Neutrophil (primary cell): ENCODE measurements at regions not wholly inside any gene's neighbourhood (a gene's known extent, or its start where the extent isn't known, plus 50 kb on each side); places are given as distances from the start of the nearest gene placed in this dataset.

Experiments used
- H3K27ac ChIP-seq: fragments of 200-600 bp; sonication (generic); 2 replicates; pipeline ENCODE4 v1.5.1; 2016; ENCODE audit warnings: mild to moderate bottlenecking, moderate library complexity
- H3K27me3 ChIP-seq: fragments of 200-600 bp; sonication (generic); 2 replicates; pipeline ENCODE4 v1.6.0; 2016; ENCODE audit warnings: mild to moderate bottlenecking
- H3K36me3 ChIP-seq: fragments of 200-600 bp; sonication (generic); 2 replicates; pipeline ENCODE4 v1.5.1; 2017
- H3K4me1 ChIP-seq, 2 experiments: fragments of 200-600 bp in 1 of 2; sonication (generic) in 1 of 2; 1 replicate in 1 of 2; 2 replicates in 1 of 2; pipeline versions ENCODE4 v1.5.1 to v1.6.1; 2013 to 2016; ENCODE audit warnings: low read depth in 1 of 2, low read length in 1 of 2, mild to moderate bottlenecking in 1 of 2, moderate library complexity in 1 of 2; ENCODE audit not compliant: control insufficient read depth in 1 of 2, insufficient read depth in 1 of 2
- H3K4me3 ChIP-seq, 2 experiments: fragments of 200-600 bp in 1 of 2; sonication (generic) in 1 of 2; 1 replicate in 1 of 2; 2 replicates in 1 of 2; pipeline ENCODE4 v1.5.1; 2013 to 2016; ENCODE audit warnings: low read depth in 1 of 2, low read length in 1 of 2, mild to moderate bottlenecking in 1 of 2, moderate library complexity in 1 of 2
- H3K9me3 ChIP-seq: fragments of 200-600 bp; sonication (generic); 2 replicates; pipeline ENCODE4 v1.5.1; 2016
- CTCF ChIP-seq: fragments of 200-600 bp; sonication (generic); IDR thresholded peaks from 2 replicates; pipeline ENCODE4 v1.5.1; 2016; ENCODE audit warnings: antibody characterized with exemption

- no peak overlapping the region for H3K4me3 ChIP-seq
- no peaks in the 10 kb centered on the region for H3K4me1 ChIP-seq
- H3K9me3 ChIP-seq: no peaks in the 10 kb centered on the region
- H3K36me3 ChIP-seq: no peaks in the 10 kb centered on the region
- no peaks in the 10 kb centered on the region for H3K27me3 ChIP-seq
- H3K27ac ChIP-seq: no peak overlapping the region
- no peak for TF ChIP-seq CTCF
Observed at GRCh38 chr16:80298676-80299075, 242.1 kb upstream of the DYNLRB2 start.

- TF ChIP-seq CTCF: no peak
- no peaks in the 10 kb centered on the region for H3K9me3 ChIP-seq
- no peaks in the 10 kb centered on the region for H3K27me3 ChIP-seq
- no peak overlapping the region for H3K27ac ChIP-seq
- H3K4me3 ChIP-seq: no peak overlapping the region
- no peaks in the 10 kb centered on the region for H3K36me3 ChIP-seq
- H3K4me1 ChIP-seq: no peaks in the 10 kb centered on the region
Observed at GRCh38 chr16:80296034-80296433, 244.8 kb upstream of the DYNLRB2 start.

GRCh38 chr16:80294172-80294571 is 246.6 kb upstream of the DYNLRB2 start:
- H3K4me3 ChIP-seq: no peak overlapping the region
- no peaks in the 10 kb centered on the region for H3K27me3 ChIP-seq
- no peaks in the 10 kb centered on the region for H3K9me3 ChIP-seq
- H3K4me1 ChIP-seq: no peaks in the 10 kb centered on the region
- no peak for TF ChIP-seq CTCF
- H3K27ac ChIP-seq: no peak overlapping the region
- H3K36me3 ChIP-seq: no peaks in the 10 kb centered on the region

GRCh38 chr16:80288616-80289015 is 252.2 kb upstream of the DYNLRB2 start:
- Histone ChIP-seq H3K27ac (no peak overlapping the region), H3K36me3 (no peaks in the 10 kb centered on the region), H3K9me3 (no peaks in the 10 kb centered on the region), H3K4me3 (no peak overlapping the region), H3K4me1 (no peaks in the 10 kb centered on the region), H3K27me3 (no peaks in the 10 kb centered on the region)
- no peak for TF ChIP-seq CTCF

- no peaks in the 10 kb centered on the region for H3K36me3 ChIP-seq
- H3K27me3 ChIP-seq: no peaks in the 10 kb centered on the region
- H3K9me3 ChIP-seq: no peaks in the 10 kb centered on the region
- TF ChIP-seq CTCF: no peak
- no peaks in the 10 kb centered on the region for H3K4me1 ChIP-seq
- no peak overlapping the region for H3K27ac ChIP-seq
- no peak overlapping the region for H3K4me3 ChIP-seq
Observed at GRCh38 chr16:80287674-80288073, 253.1 kb upstream of the DYNLRB2 start.

GRCh38 chr16:80285104-80285503 is 255.7 kb upstream of the DYNLRB2 start:
- Histone ChIP-seq H3K27ac (no peak overlapping the region), H3K4me3 (no peak overlapping the region)
- no peak for TF ChIP-seq CTCF

More at GRCh38 chr16:80285104-80285503, 255.7 kb upstream of the DYNLRB2 start:
- Histone ChIP-seq H3K4me1 (no peaks in the 10 kb centered on the region), H3K36me3 (no peaks in the 10 kb centered on the region), H3K9me3 (no peaks in the 10 kb centered on the region), H3K27me3 (no peaks in the 10 kb centered on the region)
